GM12891 (cell line): ENCODE measurements at regions not wholly inside any gene's neighbourhood (a gene's known extent, or its start where the extent isn't known, plus 50 kb on each side); places are given as distances from the start of the nearest gene placed in this dataset.

Experiments
- POLR2A ChIP-seq: IDR thresholded peaks from 2 replicates; pipeline ENCODE4 v1.6.1; 2011; ENCODE audit warnings: low read depth, low read length, control low read depth
- POLR2AphosphoS5 ChIP-seq: IDR thresholded peaks from 2 replicates; pipeline ENCODE4 v1.6.1; 2011; ENCODE audit warnings: low read depth, low read length, control low read depth
- SPI1 ChIP-seq: IDR thresholded peaks from 2 replicates; pipeline ENCODE4 v1.6.1; 2011; ENCODE audit warnings: low read depth, low read length, control low read depth
- TAF1 ChIP-seq: IDR thresholded peaks from 2 replicates; pipeline ENCODE4 v1.6.1; 2011; ENCODE audit warnings: low read depth, low read length, control low read depth

- TF ChIP-seq TAF1 = no peak
- TF ChIP-seq POLR2A = no peak
- TF ChIP-seq POLR2AphosphoS5 = no peak
- no peak for TF ChIP-seq SPI1
Observed at GRCh38 chr2:55099878-55100820, 49.9 kb upstream of the RTN4 start.
